Mesenchymal stem cell (in vitro differentiated cells and primary cell): ENCODE measurements at regions not wholly inside any gene's neighbourhood (a gene's known extent, or its start where the extent isn't known, plus 50 kb on each side); places are given as distances from the start of the nearest gene placed in this dataset.
A peak's percentile ranks its signal among the peaks of the same experiment; 100 is the strongest.

Experiments used
- DNase-seq: peaks from one replicate; pipeline ENCODE4 v3.0.0-alpha.2; 2013
- H2AFZ ChIP-seq: one replicate; pipeline ENCODE4 v1.6.1; 2013; ENCODE audit warnings: low read depth, mild to moderate bottlenecking, control low read depth, inconsistent platforms, low read length, moderate library complexity
- H2AK5ac ChIP-seq: 2 replicates; pipeline ENCODE4 v1.6.1; 2013; ENCODE audit warnings: low read length, moderate library complexity, mild to moderate bottlenecking, inconsistent platforms; ENCODE audit not compliant: severe bottlenecking
- H2BK120ac ChIP-seq: one replicate; pipeline ENCODE4 v1.6.1; 2013; ENCODE audit warnings: low read depth, mild to moderate bottlenecking, inconsistent platforms, low read length, moderate library complexity
- H2BK12ac ChIP-seq, 2 experiments: one replicate each; pipeline ENCODE4 v1.6.1; 2013; ENCODE audit warnings: inconsistent platforms in 2 of 2, low read length in 2 of 2, mild to moderate bottlenecking in 2 of 2, moderate library complexity in 2 of 2, control low read depth in 1 of 2
- H2BK15ac ChIP-seq: one replicate; pipeline ENCODE4 v1.6.1; 2013; ENCODE audit warnings: mild to moderate bottlenecking, low read depth, inconsistent platforms; ENCODE audit not compliant: poor library complexity, severe bottlenecking
- H2BK5ac ChIP-seq: 2 replicates; pipeline ENCODE4 v1.6.1; 2013; ENCODE audit warnings: low read depth, mild to moderate bottlenecking, low read length, control low read depth, inconsistent platforms; ENCODE audit not compliant: poor library complexity, severe bottlenecking
- H3K14ac ChIP-seq, 2 experiments: one replicate each; pipeline ENCODE4 v1.6.1; 2013; ENCODE audit warnings: inconsistent platforms in 2 of 2, low read length in 2 of 2, control low read depth in 1 of 2, mild to moderate bottlenecking in 1 of 2, moderate library complexity in 1 of 2
- H3K18ac ChIP-seq, 2 experiments: one replicate each; pipeline ENCODE4 v1.6.1; 2013; ENCODE audit warnings: inconsistent platforms in 2 of 2, low read length in 2 of 2, control low read depth in 1 of 2, low read depth in 1 of 2, mild to moderate bottlenecking in 1 of 2
- H3K23ac ChIP-seq, 2 experiments: one replicate each; pipeline ENCODE4 v1.6.1; 2013; ENCODE audit warnings: inconsistent platforms in 2 of 2, low read length in 2 of 2, mild to moderate bottlenecking in 2 of 2, moderate library complexity in 2 of 2, control low read depth in 1 of 2
- H3K27ac ChIP-seq: 2 replicates; pipeline ENCODE4 v1.5.1; 2013; ENCODE audit warnings: mild to moderate bottlenecking, moderate library complexity, low read length, control low read depth, inconsistent platforms; ENCODE audit not compliant: poor library complexity, severe bottlenecking
- H3K27me3 ChIP-seq, 2 experiments: 2 replicates each; pipeline versions ENCODE4 v1.6.1 to v1.7.0; 2013; ENCODE audit warnings: low read length in 2 of 2, mild to moderate bottlenecking in 2 of 2, moderate library complexity in 2 of 2, control low read depth in 1 of 2, inconsistent platforms in 1 of 2; ENCODE audit not compliant: control insufficient read depth in 1 of 2, insufficient read depth in 1 of 2
- H3K36me3 ChIP-seq, 2 experiments: 2 replicates each; pipeline versions ENCODE4 v1.6.1 to v1.7.0; 2013; ENCODE audit warnings: low read length in 2 of 2, control low read depth in 1 of 2, inconsistent platforms in 1 of 2, low read depth in 1 of 2, mild to moderate bottlenecking in 1 of 2; ENCODE audit not compliant: insufficient read depth in 2 of 2, control insufficient read depth in 1 of 2
- H3K4ac ChIP-seq, 2 experiments: one replicate each; pipeline ENCODE4 v1.6.1; 2013; ENCODE audit warnings: inconsistent platforms in 2 of 2, low read length in 2 of 2, mild to moderate bottlenecking in 2 of 2, moderate library complexity in 2 of 2, control low read depth in 1 of 2, low read depth in 1 of 2
- H3K4me1 ChIP-seq: 2 replicates; pipeline ENCODE4 v1.6.1; 2013; ENCODE audit warnings: low read depth, low read length, control low read depth; ENCODE audit not compliant: control insufficient read depth, insufficient read depth
- H3K4me2 ChIP-seq: 2 replicates; pipeline ENCODE4 v1.6.1; 2013; ENCODE audit warnings: low read length, mild to moderate bottlenecking, inconsistent platforms; ENCODE audit not compliant: poor library complexity, severe bottlenecking
- H3K4me3 ChIP-seq, 2 experiments: 2 replicates each; pipeline versions ENCODE4 v1.5.1 to v1.7.0; 2013; ENCODE audit warnings: low read length in 2 of 2, mild to moderate bottlenecking in 2 of 2, control low read depth in 1 of 2, low read depth in 1 of 2; ENCODE audit not compliant: insufficient read depth in 1 of 2
- H3K79me1 ChIP-seq: replicated peaks from 2 replicates; pipeline ENCODE4 v1.6.1; 2013; ENCODE audit warnings: mild to moderate bottlenecking, control low read depth, low read length, inconsistent platforms; ENCODE audit not compliant: poor library complexity, severe bottlenecking
- H3K9ac ChIP-seq: 2 replicates; pipeline ENCODE4 v1.7.0; 2013; ENCODE audit warnings: mild to moderate bottlenecking, low read length, moderate library complexity
- H3K9me3 ChIP-seq: 2 replicates; pipeline ENCODE4 v1.7.0; 2013; ENCODE audit warnings: mild to moderate bottlenecking, low read length; ENCODE audit not compliant: control insufficient read depth
- H4K8ac ChIP-seq: one replicate; pipeline ENCODE4 v1.6.1; 2013; ENCODE audit warnings: inconsistent platforms, mild to moderate bottlenecking, low read length, moderate library complexity
- H4K91ac ChIP-seq: one replicate; pipeline ENCODE4 v1.6.1; 2013; ENCODE audit warnings: mild to moderate bottlenecking, low read length, inconsistent platforms
- WGBS: methylation state at CpG from one replicate; pipeline ENCODE4 v1.1.7; 2013; ENCODE audit warnings: mixed read lengths; 5-methylcytosine and 5-hydroxymethylcytosine counted together

- Histone ChIP-seq H3K27ac (no peak overlapping the region), H4K8ac (no peak overlapping the region), H3K36me3 (no peaks in the 10 kb centered on the region), H2AK5ac (no peak overlapping the region), H3K4me3 (no peak overlapping the region), H2BK12ac (no peak overlapping the region), H2BK5ac (no peak overlapping the region), H3K4ac (no peak overlapping the region), H2BK120ac (no peak overlapping the region), H4K91ac (no peak overlapping the region), H2AFZ (no peak overlapping the region), H3K4me2 (no peak overlapping the region), H3K23ac (no peak overlapping the region), H2BK15ac (no peak overlapping the region), H3K9ac (no peak overlapping the region), H3K27me3 (no peaks in the 10 kb centered on the region), H3K9me3 (peaks cover 30% of the 10 kb centered on the region), H3K4me1 (no peaks in the 10 kb centered on the region), H3K18ac (no peak overlapping the region), H3K14ac (no peak overlapping the region), H3K79me1 (no peaks in the 10 kb centered on the region)
- 67% methylated on average over 3 of the region's 3 CpGs for WGBS
- DNase-seq = no peak
Measured at GRCh38 chr4:62301500-62301899, 1101.4 kb downstream of the ADGRL3 start.

- Histone ChIP-seq H3K27me3 (no peaks in the 10 kb centered on the region), H3K79me1 (no peaks in the 10 kb centered on the region), H2BK12ac (no peak overlapping the region), H3K9me3 (peaks cover 4% of the 10 kb centered on the region), H2AK5ac (no peak overlapping the region), H3K14ac (no peak overlapping the region), H3K4me2 (no peak overlapping the region), H2BK5ac (no peak overlapping the region), H2BK15ac (no peak overlapping the region), H3K4me1 (no peaks in the 10 kb centered on the region), H3K9ac (no peak overlapping the region), H3K23ac (no peak overlapping the region), H2BK120ac (no peak overlapping the region), H4K8ac (no peak overlapping the region), H3K27ac (no peak overlapping the region), H2AFZ (no peak overlapping the region), H4K91ac (no peak overlapping the region), H3K36me3 (no peaks in the 10 kb centered on the region), H3K18ac (no peak overlapping the region), H3K4ac (no peak overlapping the region), H3K4me3 (no peak overlapping the region)
- DNase-seq = no peak
- WGBS = no CpG with 5 or more reads among the region's 2 CpGs
Measured at GRCh38 chr4:62293551-62293950, 1093.4 kb downstream of the ADGRL3 start.

- Histone ChIP-seq H2BK12ac (no peak overlapping the region), H4K8ac (no peak overlapping the region), H3K27me3 (no peaks in the 10 kb centered on the region), H3K36me3 (no peaks in the 10 kb centered on the region), H3K9me3 (peaks cover 4% of the 10 kb centered on the region), H3K4me1 (no peaks in the 10 kb centered on the region), H3K27ac (no peak overlapping the region), H4K91ac (no peak overlapping the region), H2AK5ac (no peak overlapping the region), H3K79me1 (no peaks in the 10 kb centered on the region), H2AFZ (no peak overlapping the region), H2BK15ac (no peak overlapping the region), H3K4me2 (no peak overlapping the region), H3K4ac (no peak overlapping the region), H3K4me3 (no peak overlapping the region), H3K14ac (no peak overlapping the region), H3K18ac (no peak overlapping the region), H3K9ac (no peak overlapping the region), H2BK5ac (no peak overlapping the region), H3K23ac (no peak overlapping the region), H2BK120ac (no peak overlapping the region)
- 89% methylated on average over 14 of the region's 14 CpGs for WGBS
- DNase-seq = no peak
Measured at GRCh38 chr4:62292911-62293310, 1092.8 kb downstream of the ADGRL3 start.

GRCh38 chr4:62288808-62289541, 1088.8 kb downstream of the ADGRL3 start:
- H3K79me1 ChIP-seq = no peaks in the 10 kb centered on the region

More at GRCh38 chr4:62288808-62289541, 1088.8 kb downstream of the ADGRL3 start:
- Histone ChIP-seq H3K9me3 (no peaks in the 10 kb centered on the region), H3K27me3 (no peaks in the 10 kb centered on the region), H2BK120ac (no peak overlapping the region), H2AFZ (no peak overlapping the region), H3K23ac (no peak overlapping the region), H3K18ac (no peak overlapping the region), H3K4me2 (no peak overlapping the region), H2AK5ac (no peak overlapping the region), H3K9ac (no peak overlapping the region), H2BK12ac (no peak overlapping the region), H2BK5ac (no peak overlapping the region), H3K14ac (no peak overlapping the region), H3K36me3 (no peaks in the 10 kb centered on the region), H3K4ac (no peak overlapping the region), H3K4me3 (no peak overlapping the region), H4K91ac (no peak overlapping the region), H3K4me1 (no peaks in the 10 kb centered on the region), H2BK15ac (no peak overlapping the region), H4K8ac (no peak overlapping the region), H3K27ac (no peak overlapping the region)
- WGBS = 64% methylated on average over 2 of the region's 3 CpGs
- DNase-seq = peak; percentile 38
